ENCODE measurements at regions not wholly inside any gene's neighbourhood (a gene's known extent, or its start where the extent isn't known, plus 50 kb on each side); places are given as distances from the start of the nearest gene placed in this dataset.

- no peak for DNase-seq
- no peak overlapping the region for H3K4me3 Mint-ChIP-seq
These were observed 313.8 kb upstream of the HS6ST1 start for GRCh38 chr2:128632501-128632800.

GRCh38 chr2:128633501-128633900, 314.8 kb upstream of the HS6ST1 start:
- ChIA-PET CTCF (no interaction called here), POLR2A (no interaction called here)
- peaks cover 0 to 26% (median 3%) of the 10 kb centered on the region in 5 donors for H3K27me3 Mint-ChIP-seq

More at GRCh38 chr2:128632501-128632800, 313.8 kb upstream of the HS6ST1 start:
- ChIA-PET POLR2A (no interaction called here), CTCF (no interaction called here)
- ATAC-seq, result no peak
- H3K4me1 Mint-ChIP-seq, result no peaks in the 10 kb centered on the region
- no peak overlapping the region for H3K27ac Mint-ChIP-seq
- peaks cover 0 to 24% (median 3%) of the 10 kb centered on the region in 5 donors for H3K27me3 Mint-ChIP-seq
- Histone ChIP-seq H3K27ac (ENCODE audit: low read depth, low read length) (no peak overlapping the region), H3K4me3 (ENCODE audit: low read length) (no peak overlapping the region), H3K4me1 (ENCODE audit: control insufficient read depth in 2 of 2, insufficient read depth in 2 of 2, low read length in 2 of 2) (no peaks in the 10 kb centered on the region), H3K27me3 (ENCODE audit: control insufficient read depth in 2 of 2, insufficient read depth in 2 of 2, low read length in 2 of 2) (no peaks in the 10 kb centered on the region), H3K9me3 (ENCODE audit: control insufficient read depth in 2 of 3, low read length in 3 of 3) (no peaks in the 10 kb centered on the region), H3K36me3 (ENCODE audit: control insufficient read depth in 2 of 3, insufficient read depth in 3 of 3, low read length in 3 of 3) (no peaks in the 10 kb centered on the region)
- no peaks in the 10 kb centered on the region for H3K36me3 Mint-ChIP-seq
- H3K9me3 Mint-ChIP-seq, result peaks cover 0 to 2% (median 0%) of the 10 kb centered on the region in 11 donors
- intact Hi-C loops (cut with micrococcal nuclease), result no loop called here

GRCh38 chr2:128635361-128635900, 316.8 kb upstream of the HS6ST1 start:
- Mint-ChIP-seq H3K27me3 (peaks cover 0 to 26% (median 0%) of the 10 kb centered on the region in 5 donors), H3K27ac (no peak overlapping the region), H3K9me3 (peaks cover 0 to 2% (median 0%) of the 10 kb centered on the region in 11 donors), H3K4me3 (no peak overlapping the region), H3K36me3 (no peaks in the 10 kb centered on the region), H3K4me1 (no peaks in the 10 kb centered on the region)
- ChIA-PET POLR2A (no interaction called here), CTCF (no interaction called here)
- no peak for DNase-seq
- no peak for ATAC-seq
- H3K36me3 ChIP-seq (ENCODE audit: control insufficient read depth in 2 of 3, insufficient read depth in 3 of 3, low read length in 3 of 3), result no peaks in the 10 kb centered on the region
- H3K9me3 ChIP-seq (ENCODE audit: control insufficient read depth in 2 of 3, low read length in 3 of 3), result no peaks in the 10 kb centered on the region
- H3K27ac ChIP-seq (ENCODE audit: low read depth, low read length), result no peak overlapping the region
- no peak overlapping the region for H3K4me3 ChIP-seq (ENCODE audit: low read length)
- no peaks in the 10 kb centered on the region for H3K4me1 ChIP-seq (ENCODE audit: control insufficient read depth in 2 of 2, insufficient read depth in 2 of 2, low read length in 2 of 2)
- H3K27me3 ChIP-seq (ENCODE audit: control insufficient read depth in 2 of 2, insufficient read depth in 2 of 2, low read length in 2 of 2), result no peaks in the 10 kb centered on the region
- intact Hi-C loops (cut with micrococcal nuclease), result no loop called here

More at GRCh38 chr2:128633501-128633900, 314.8 kb upstream of the HS6ST1 start:
- intact Hi-C loops (cut with micrococcal nuclease), result no loop called here
- no peaks in the 10 kb centered on the region for H3K36me3 ChIP-seq (ENCODE audit: control insufficient read depth in 2 of 3, insufficient read depth in 3 of 3, low read length in 3 of 3)
- H3K9me3 ChIP-seq (ENCODE audit: control insufficient read depth in 2 of 3, low read length in 3 of 3), result no peaks in the 10 kb centered on the region
- H3K27ac ChIP-seq (ENCODE audit: low read depth, low read length), result no peak overlapping the region
- no peaks in the 10 kb centered on the region for H3K4me1 ChIP-seq (ENCODE audit: control insufficient read depth in 2 of 2, insufficient read depth in 2 of 2, low read length in 2 of 2)
- Mint-ChIP-seq H3K4me3 (no peak overlapping the region), H3K27ac (no peak overlapping the region), H3K36me3 (no peaks in the 10 kb centered on the region), H3K9me3 (peaks cover 0 to 2% (median 0%) of the 10 kb centered on the region in 11 donors), H3K4me1 (no peaks in the 10 kb centered on the region)
- ATAC-seq (no peak), DNase-seq (no peak)
- H3K4me3 ChIP-seq (ENCODE audit: low read length), result no peak overlapping the region
- no peaks in the 10 kb centered on the region for H3K27me3 ChIP-seq (ENCODE audit: control insufficient read depth in 2 of 2, insufficient read depth in 2 of 2, low read length in 2 of 2)

GRCh38 chr2:128636802-128637147, 318.1 kb upstream of the HS6ST1 start:
- H3K27ac Mint-ChIP-seq, result no peak overlapping the region
- H3K27me3 Mint-ChIP-seq, result peaks cover 0 to 22% (median 0%) of the 10 kb centered on the region in 5 donors
- intact Hi-C loops (cut with micrococcal nuclease), result no loop called here
- no peaks in the 10 kb centered on the region for H3K9me3 ChIP-seq (ENCODE audit: control insufficient read depth in 2 of 3, low read length in 3 of 3)
- no peaks in the 10 kb centered on the region for H3K4me1 ChIP-seq (ENCODE audit: control insufficient read depth in 2 of 2, insufficient read depth in 2 of 2, low read length in 2 of 2)
- H3K4me3 ChIP-seq (ENCODE audit: low read length), result no peak overlapping the region
- peaks cover 0 to 2% (median 0%) of the 10 kb centered on the region in 11 donors for H3K9me3 Mint-ChIP-seq
- no peaks in the 10 kb centered on the region for H3K4me1 Mint-ChIP-seq
- POLR2A ChIA-PET, result no interaction called here
- no peak overlapping the region for H3K27ac ChIP-seq (ENCODE audit: low read depth, low read length)
- DNase-seq (no peak), ATAC-seq (no peak)
- CTCF ChIA-PET, result no interaction called here
- no peaks in the 10 kb centered on the region for H3K36me3 Mint-ChIP-seq
- no peaks in the 10 kb centered on the region for H3K36me3 ChIP-seq (ENCODE audit: control insufficient read depth in 2 of 3, insufficient read depth in 3 of 3, low read length in 3 of 3)
- H3K27me3 ChIP-seq (ENCODE audit: control insufficient read depth in 2 of 2, insufficient read depth in 2 of 2, low read length in 2 of 2), result no peaks in the 10 kb centered on the region
- H3K4me3 Mint-ChIP-seq, result no peak overlapping the region

- ChIA-PET CTCF (no interaction called here), POLR2A (no interaction called here)
- no peak overlapping the region for H3K4me3 ChIP-seq (ENCODE audit: low read length)
- Mint-ChIP-seq H3K36me3 (no peaks in the 10 kb centered on the region), H3K27me3 (peaks cover 0 to 14% (median 0%) of the 10 kb centered on the region in 5 donors), H3K9me3 (peaks cover 0 to 2% (median 0%) of the 10 kb centered on the region in 11 donors), H3K27ac (no peak overlapping the region), H3K4me3 (no peak overlapping the region), H3K4me1 (no peaks in the 10 kb centered on the region)
- H3K27ac ChIP-seq (ENCODE audit: low read depth, low read length), result no peak overlapping the region
- no peaks in the 10 kb centered on the region for H3K36me3 ChIP-seq (ENCODE audit: control insufficient read depth in 2 of 3, insufficient read depth in 3 of 3, low read length in 3 of 3)
- no peaks in the 10 kb centered on the region for H3K9me3 ChIP-seq (ENCODE audit: control insufficient read depth in 2 of 3, low read length in 3 of 3)
- intact Hi-C loops (cut with micrococcal nuclease), result no loop called here
- ATAC-seq (no peak), DNase-seq (no peak)
- H3K27me3 ChIP-seq (ENCODE audit: control insufficient read depth in 2 of 2, insufficient read depth in 2 of 2, low read length in 2 of 2), result no peaks in the 10 kb centered on the region
- H3K4me1 ChIP-seq (ENCODE audit: control insufficient read depth in 2 of 2, insufficient read depth in 2 of 2, low read length in 2 of 2), result no peaks in the 10 kb centered on the region
These were observed 318.9 kb upstream of the HS6ST1 start for GRCh38 chr2:128637481-128638155.

- no peaks in the 10 kb centered on the region for H3K36me3 ChIP-seq (ENCODE audit: control insufficient read depth in 2 of 3, insufficient read depth in 3 of 3, low read length in 3 of 3)
- Mint-ChIP-seq H3K9me3 (peaks cover 0 to 2% (median 0%) of the 10 kb centered on the region in 11 donors), H3K4me3 (no peak overlapping the region), H3K27me3 (peaks cover 0 to 17% (median 0%) of the 10 kb centered on the region in 5 donors), H3K36me3 (no peaks in the 10 kb centered on the region), H3K4me1 (no peaks in the 10 kb centered on the region), H3K27ac (no peak overlapping the region)
- ATAC-seq (peak; percentile 24), DNase-seq (no peak)
- H3K4me1 ChIP-seq (ENCODE audit: control insufficient read depth in 2 of 2, insufficient read depth in 2 of 2, low read length in 2 of 2), result no peaks in the 10 kb centered on the region
- H3K27me3 ChIP-seq (ENCODE audit: control insufficient read depth in 2 of 2, insufficient read depth in 2 of 2, low read length in 2 of 2), result no peaks in the 10 kb centered on the region
- intact Hi-C loops (cut with micrococcal nuclease), result no loop called here
- H3K9me3 ChIP-seq (ENCODE audit: control insufficient read depth in 2 of 3, low read length in 3 of 3), result no peaks in the 10 kb centered on the region
- no peak overlapping the region for H3K27ac ChIP-seq (ENCODE audit: low read depth, low read length)
- ChIA-PET POLR2A (no interaction called here), CTCF (no interaction called here)
- H3K4me3 ChIP-seq (ENCODE audit: low read length), result no peak overlapping the region
These were observed 319.9 kb upstream of the HS6ST1 start for GRCh38 chr2:128638341-128639119.

GRCh38 chr2:128639120-128639477, 320.4 kb upstream of the HS6ST1 start:
- DNase-seq (no peak), ATAC-seq (no peak)
- H3K9me3 Mint-ChIP-seq, result peaks cover 0 to 2% (median 0%) of the 10 kb centered on the region in 11 donors
- Histone ChIP-seq H3K4me1 (ENCODE audit: control insufficient read depth in 2 of 2, insufficient read depth in 2 of 2, low read length in 2 of 2) (no peaks in the 10 kb centered on the region), H3K36me3 (ENCODE audit: control insufficient read depth in 2 of 3, insufficient read depth in 3 of 3, low read length in 3 of 3) (no peaks in the 10 kb centered on the region), H3K27ac (ENCODE audit: low read depth, low read length) (no peak overlapping the region), H3K9me3 (ENCODE audit: control insufficient read depth in 2 of 3, low read length in 3 of 3) (no peaks in the 10 kb centered on the region), H3K4me3 (ENCODE audit: low read length) (no peak overlapping the region), H3K27me3 (ENCODE audit: control insufficient read depth in 2 of 2, insufficient read depth in 2 of 2, low read length in 2 of 2) (no peaks in the 10 kb centered on the region)
- no peaks in the 10 kb centered on the region for H3K4me1 Mint-ChIP-seq
- CTCF ChIA-PET, result no interaction called here
- intact Hi-C loops (cut with micrococcal nuclease), result no loop called here
- no peak overlapping the region for H3K27ac Mint-ChIP-seq
- H3K27me3 Mint-ChIP-seq, result peaks cover 0 to 17% (median 0%) of the 10 kb centered on the region in 5 donors
- H3K36me3 Mint-ChIP-seq, result no peaks in the 10 kb centered on the region
- no peak overlapping the region for H3K4me3 Mint-ChIP-seq
- POLR2A ChIA-PET, result no interaction called here

Data from naive thymus-derived CD4-positive, alpha-beta T cell (primary cell).